Fibroblast of the aortic adventitia (primary cell): ENCODE measurements at regions not wholly inside any gene's neighbourhood (a gene's known extent, or its start where the extent isn't known, plus 50 kb on each side); places are given as distances from the start of the nearest gene placed in this dataset.

Experiments
- DNase-seq: peaks from one replicate; pipeline ENCODE4 v3.0.0-alpha.2; 2010; ENCODE audit warnings: low read depth
- H3K4me3 ChIP-seq: 2 replicates; pipeline ENCODE4 v1.5.1; 2011; ENCODE audit warnings: low read depth, mild to moderate bottlenecking, control low read depth, low read length, moderate library complexity
- CTCF ChIP-seq: IDR thresholded peaks from 2 replicates; pipeline ENCODE4 v1.5.1; 2011; ENCODE audit warnings: mild to moderate bottlenecking, low read length, control low read depth, inconsistent platforms; ENCODE audit not compliant: insufficient read depth

GRCh38 chr4:138509346-138509745 is 267.2 kb upstream of the SLC7A11 start:
- no peak for TF ChIP-seq CTCF
- no peak for DNase-seq
- H3K4me3 ChIP-seq, result no peak overlapping the region

- H3K4me3 ChIP-seq, result no peak overlapping the region
- DNase-seq, result peak; percentile 65
- TF ChIP-seq CTCF, result no peak
These were observed 265.4 kb upstream of the SLC7A11 start for GRCh38 chr4:138507522-138507921.

GRCh38 chr4:138501614-138502013 is 259.5 kb upstream of the SLC7A11 start:
- no peak overlapping the region for H3K4me3 ChIP-seq
- TF ChIP-seq CTCF, result no peak
- no peak for DNase-seq

- no peak overlapping the region for H3K4me3 ChIP-seq
- no peak for DNase-seq
- no peak for TF ChIP-seq CTCF
These were observed 258.7 kb upstream of the SLC7A11 start for GRCh38 chr4:138500869-138501268.

GRCh38 chr4:138499627-138500026 is 257.5 kb upstream of the SLC7A11 start:
- H3K4me3 ChIP-seq, result no peak overlapping the region
- no peak for DNase-seq
- no peak for TF ChIP-seq CTCF

- peak; percentile 48 for TF ChIP-seq CTCF
- DNase-seq, result peak; percentile 73
- no peak overlapping the region for H3K4me3 ChIP-seq
These were observed 252.8 kb upstream of the SLC7A11 start for GRCh38 chr4:138494931-138495330.

GRCh38 chr4:138494116-138494515 is 252.0 kb upstream of the SLC7A11 start:
- no peak for TF ChIP-seq CTCF
- DNase-seq, result no peak

More at GRCh38 chr4:138494116-138494515, 252.0 kb upstream of the SLC7A11 start:
- H3K4me3 ChIP-seq, result no peak overlapping the region
